Neural crest cell (in vitro differentiated cells): ENCODE measurements at regions not wholly inside any gene's neighbourhood (a gene's known extent, or its start where the extent isn't known, plus 50 kb on each side); places are given as distances from the start of the nearest gene placed in this dataset.

Source experiments
- DNase-seq: peaks from one replicate; pipeline ENCODE4 v3.0.0; 2021; ENCODE audit warnings: low read depth, mixed read lengths, low spot score
- H3K27ac Mint-ChIP-seq: one replicate; pipeline ENCODE4 v1.8.0; 2021; ENCODE audit warnings: mild to moderate bottlenecking, mixed read lengths; ENCODE audit not compliant: unreplicated experiment
- H3K27me3 Mint-ChIP-seq: 2 replicates; pipeline ENCODE4 v1.8.0; 2021; ENCODE audit warnings: low read depth, mild to moderate bottlenecking, mixed read lengths
- H3K36me3 Mint-ChIP-seq: 2 replicates; pipeline ENCODE4 v1.8.0; 2021; ENCODE audit warnings: low read depth, mild to moderate bottlenecking, mixed read lengths
- H3K4me1 Mint-ChIP-seq: 2 replicates; pipeline ENCODE4 v1.8.0; 2021; ENCODE audit warnings: mixed read lengths
- H3K4me3 Mint-ChIP-seq: one replicate; pipeline ENCODE4 v1.8.0; 2021; ENCODE audit warnings: mild to moderate bottlenecking, mixed read lengths
- H3K9me3 Mint-ChIP-seq: 2 replicates; pipeline ENCODE4 v1.8.0; 2021; ENCODE audit warnings: mixed read lengths
- CTCF ChIP-seq: fragments of 200-600 bp; sonication (generic); conservative IDR thresholded peaks from 2 replicates; pipeline ENCODE4 v1.5.0; 2021; ENCODE audit warnings: antibody characterized with exemption, mild to moderate bottlenecking

GRCh38 chr10:77713521-77714280 is 76.1 kb upstream of the KCNMA1 start:
- peaks cover 44% of the 10 kb centered on the region for H3K27me3 Mint-ChIP-seq
- H3K9me3 Mint-ChIP-seq = no peaks in the 10 kb centered on the region
- H3K4me1 Mint-ChIP-seq = peaks cover 24% of the 10 kb centered on the region
- no peak for TF ChIP-seq CTCF
- H3K36me3 Mint-ChIP-seq = no peaks in the 10 kb centered on the region
- DNase-seq = no peak
- no peak overlapping the region for H3K27ac Mint-ChIP-seq
- no peak overlapping the region for H3K4me3 Mint-ChIP-seq

- no peak overlapping the region for H3K27ac Mint-ChIP-seq
- peaks cover 46% of the 10 kb centered on the region for H3K27me3 Mint-ChIP-seq
- peaks cover 23% of the 10 kb centered on the region for H3K4me1 Mint-ChIP-seq
- DNase-seq = no peak
- H3K4me3 Mint-ChIP-seq = no peak overlapping the region
- H3K9me3 Mint-ChIP-seq = no peaks in the 10 kb centered on the region
- no peaks in the 10 kb centered on the region for H3K36me3 Mint-ChIP-seq
- TF ChIP-seq CTCF = no peak
These were observed 74.6 kb upstream of the KCNMA1 start for GRCh38 chr10:77712207-77712606.

GRCh38 chr10:77711683-77712049 is 74.1 kb upstream of the KCNMA1 start:
- no peaks in the 10 kb centered on the region for H3K9me3 Mint-ChIP-seq
- no peak overlapping the region for H3K4me3 Mint-ChIP-seq
- H3K27ac Mint-ChIP-seq = no peak overlapping the region
- H3K27me3 Mint-ChIP-seq = peaks cover 51% of the 10 kb centered on the region
- peaks cover 18% of the 10 kb centered on the region for H3K4me1 Mint-ChIP-seq
- DNase-seq = no peak
- TF ChIP-seq CTCF = peak; percentile 0
- H3K36me3 Mint-ChIP-seq = no peaks in the 10 kb centered on the region

- peak; percentile 96 for DNase-seq
- peak overlapping the region; percentile 45 for H3K4me3 Mint-ChIP-seq
- peak; percentile 95 for TF ChIP-seq CTCF
- peaks cover 57% of the 10 kb centered on the region for H3K27me3 Mint-ChIP-seq
- H3K9me3 Mint-ChIP-seq = no peaks in the 10 kb centered on the region
- no peak overlapping the region for H3K27ac Mint-ChIP-seq
- H3K36me3 Mint-ChIP-seq = no peaks in the 10 kb centered on the region
- peaks cover 11% of the 10 kb centered on the region for H3K4me1 Mint-ChIP-seq
These were observed 73.4 kb upstream of the KCNMA1 start for GRCh38 chr10:77710759-77711682.

- DNase-seq = no peak
- no peak overlapping the region for H3K27ac Mint-ChIP-seq
- peaks cover 59% of the 10 kb centered on the region for H3K27me3 Mint-ChIP-seq
- no peak overlapping the region for H3K4me3 Mint-ChIP-seq
- H3K4me1 Mint-ChIP-seq = peaks cover 8% of the 10 kb centered on the region
- H3K36me3 Mint-ChIP-seq = no peaks in the 10 kb centered on the region
- H3K9me3 Mint-ChIP-seq = no peaks in the 10 kb centered on the region
- TF ChIP-seq CTCF = no peak
These were observed 72.5 kb upstream of the KCNMA1 start for GRCh38 chr10:77710081-77710551.
